ENCODE measurements at regions not wholly inside any gene's neighbourhood (a gene's known extent, or its start where the extent isn't known, plus 50 kb on each side); places are given as distances from the start of the nearest gene placed in this dataset.

GRCh38 chr11:24124876-24125275 is 372.0 kb upstream of the LUZP2 start:
- H3K9me3 ChIP-seq (ENCODE audit: low read depth, low read length, poor library complexity, severe bottlenecking) = no peaks in the 10 kb centered on the region
- H3K27me3 ChIP-seq (replicated peaks; ENCODE audit: insufficient read depth, low read depth, low read length, poor library complexity) = no peaks in the 10 kb centered on the region
- H3K27ac ChIP-seq (ENCODE audit: low read depth, low read length, poor library complexity, severe bottlenecking) = no peak overlapping the region
- intact Hi-C loops (cut with micrococcal nuclease; ENCODE audit: unreplicated experiment) = no loop called here
- no peaks in the 10 kb centered on the region for H3K36me3 ChIP-seq (ENCODE audit: insufficient read depth, low read length, poor library complexity, severe bottlenecking)
- no TSS peak for BruUV-seq (replicated peaks)
- ChIA-PET CTCF (no interaction called here), POLR2A (ENCODE audit: low non-redundant PET) (no interaction called here)
- DNase-seq (ENCODE audit: low spot score) = no peak
- no peak overlapping the region for H3K4me3 ChIP-seq (ENCODE audit: low read depth, low read length, poor library complexity, severe bottlenecking)
- no peaks in the 10 kb centered on the region for H3K4me1 ChIP-seq (ENCODE audit: insufficient read depth, low read length, poor library complexity, severe bottlenecking)
- TF ChIP-seq EZH2 (IDR thresholded peaks at IDR 0.05; ENCODE audit: borderline replicate concordance, low read depth, low read length, poor library complexity, severe bottlenecking) = no peak
- TF ChIP-seq CTCF (conservative IDR thresholded peaks at IDR 0.05; ENCODE audit: low read depth, low read length) = no peak

- H3K4me1 ChIP-seq (ENCODE audit: insufficient read depth, low read length, poor library complexity, severe bottlenecking) = no peaks in the 10 kb centered on the region
- intact Hi-C loops (cut with micrococcal nuclease; ENCODE audit: unreplicated experiment) = no loop called here
- H3K27me3 ChIP-seq (replicated peaks; ENCODE audit: insufficient read depth, low read depth, low read length, poor library complexity) = no peaks in the 10 kb centered on the region
- H3K4me3 ChIP-seq (ENCODE audit: low read depth, low read length, poor library complexity, severe bottlenecking) = no peak overlapping the region
- H3K9me3 ChIP-seq (ENCODE audit: low read depth, low read length, poor library complexity, severe bottlenecking) = no peaks in the 10 kb centered on the region
- ChIA-PET POLR2A (ENCODE audit: low non-redundant PET) (no interaction called here), CTCF (no interaction called here)
- no TSS peak for BruUV-seq (replicated peaks)
- no peak for DNase-seq (ENCODE audit: low spot score)
- no peak for TF ChIP-seq CTCF (conservative IDR thresholded peaks at IDR 0.05; ENCODE audit: low read depth, low read length)
- no peak for TF ChIP-seq EZH2 (IDR thresholded peaks at IDR 0.05; ENCODE audit: borderline replicate concordance, low read depth, low read length, poor library complexity, severe bottlenecking)
- H3K27ac ChIP-seq (ENCODE audit: low read depth, low read length, poor library complexity, severe bottlenecking) = no peak overlapping the region
- no peaks in the 10 kb centered on the region for H3K36me3 ChIP-seq (ENCODE audit: insufficient read depth, low read length, poor library complexity, severe bottlenecking)
Measured at GRCh38 chr11:24131698-24132097, 365.2 kb upstream of the LUZP2 start.

- Histone ChIP-seq H3K9me3 (ENCODE audit: low read depth, low read length, poor library complexity, severe bottlenecking) (no peaks in the 10 kb centered on the region), H3K4me3 (ENCODE audit: low read depth, low read length, poor library complexity, severe bottlenecking) (no peak overlapping the region), H3K4me1 (ENCODE audit: insufficient read depth, low read length, poor library complexity, severe bottlenecking) (no peaks in the 10 kb centered on the region), H3K36me3 (ENCODE audit: insufficient read depth, low read length, poor library complexity, severe bottlenecking) (no peaks in the 10 kb centered on the region), H3K27ac (ENCODE audit: low read depth, low read length, poor library complexity, severe bottlenecking) (no peak overlapping the region), H3K27me3 (replicated peaks; ENCODE audit: insufficient read depth, low read depth, low read length, poor library complexity) (no peaks in the 10 kb centered on the region)
- intact Hi-C loops (cut with micrococcal nuclease; ENCODE audit: unreplicated experiment) = no loop called here
- ChIA-PET POLR2A (ENCODE audit: low non-redundant PET) (no interaction called here), CTCF (no interaction called here)
- BruUV-seq (replicated peaks) = no TSS peak
- TF ChIP-seq CTCF (conservative IDR thresholded peaks at IDR 0.05; ENCODE audit: low read depth, low read length) = no peak
- TF ChIP-seq EZH2 (IDR thresholded peaks at IDR 0.05; ENCODE audit: borderline replicate concordance, low read depth, low read length, poor library complexity, severe bottlenecking) = no peak
- no peak for DNase-seq (ENCODE audit: low spot score)
Measured at GRCh38 chr11:24132471-24132870, 364.4 kb upstream of the LUZP2 start.
